HCT116 (cell line): ENCODE measurements at regions not wholly inside any gene's neighbourhood (a gene's known extent, or its start where the extent isn't known, plus 50 kb on each side); places are given as distances from the start of the nearest gene placed in this dataset.

Experiments
- MAX ChIP-seq: IDR thresholded peaks from 2 replicates; pipeline ENCODE4 v1.6.1; 2012
- TF ChIP-seq, protein P1 (sequence below): IDR thresholded peaks from 2 replicates; pipeline ENCODE4 v1.6.1; 2012; ENCODE audit warnings: low read depth
- TF ChIP-seq, protein P2 (sequence below), 3 experiments: fragments of 200-600 bp in 1 of 3; sonication (generic) in 1 of 3; IDR thresholded peaks in 2 of 3; conservative IDR thresholded peaks in 1 of 3; 2 replicates each; pipeline ENCODE4 v1.5.1; 2012 to 2017; ENCODE audit warnings: low read depth in 2 of 3, low read length in 2 of 3, antibody characterized with exemption in 1 of 3, borderline replicate concordance in 1 of 3, control low read depth in 1 of 3, mild to moderate bottlenecking in 1 of 3, mixed read lengths in 1 of 3, mixed run types in 1 of 3, moderate library complexity in 1 of 3; ENCODE audit not compliant: insufficient read depth in 1 of 3

DNA sequence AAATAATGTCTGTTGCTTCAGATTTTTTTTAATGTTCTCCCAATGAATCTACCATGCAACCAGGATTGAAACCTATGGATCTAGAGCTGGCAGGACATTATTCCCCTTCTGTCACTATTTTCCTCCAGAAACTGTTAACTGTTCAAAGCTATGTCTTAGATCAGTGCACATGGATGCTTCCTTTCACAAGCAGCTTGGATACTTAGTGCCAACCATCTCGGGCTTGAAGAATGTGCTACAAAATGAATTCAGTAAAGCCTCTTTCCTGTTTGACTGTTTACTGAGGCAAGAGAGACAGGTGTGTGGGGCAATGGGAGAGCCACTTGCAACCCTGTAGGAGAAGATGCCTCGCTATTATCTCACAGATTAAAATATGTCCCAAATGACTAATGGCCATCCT, 774.8 kb downstream of the KCTD16 start:
- TF ChIP-seq, protein P1, sequence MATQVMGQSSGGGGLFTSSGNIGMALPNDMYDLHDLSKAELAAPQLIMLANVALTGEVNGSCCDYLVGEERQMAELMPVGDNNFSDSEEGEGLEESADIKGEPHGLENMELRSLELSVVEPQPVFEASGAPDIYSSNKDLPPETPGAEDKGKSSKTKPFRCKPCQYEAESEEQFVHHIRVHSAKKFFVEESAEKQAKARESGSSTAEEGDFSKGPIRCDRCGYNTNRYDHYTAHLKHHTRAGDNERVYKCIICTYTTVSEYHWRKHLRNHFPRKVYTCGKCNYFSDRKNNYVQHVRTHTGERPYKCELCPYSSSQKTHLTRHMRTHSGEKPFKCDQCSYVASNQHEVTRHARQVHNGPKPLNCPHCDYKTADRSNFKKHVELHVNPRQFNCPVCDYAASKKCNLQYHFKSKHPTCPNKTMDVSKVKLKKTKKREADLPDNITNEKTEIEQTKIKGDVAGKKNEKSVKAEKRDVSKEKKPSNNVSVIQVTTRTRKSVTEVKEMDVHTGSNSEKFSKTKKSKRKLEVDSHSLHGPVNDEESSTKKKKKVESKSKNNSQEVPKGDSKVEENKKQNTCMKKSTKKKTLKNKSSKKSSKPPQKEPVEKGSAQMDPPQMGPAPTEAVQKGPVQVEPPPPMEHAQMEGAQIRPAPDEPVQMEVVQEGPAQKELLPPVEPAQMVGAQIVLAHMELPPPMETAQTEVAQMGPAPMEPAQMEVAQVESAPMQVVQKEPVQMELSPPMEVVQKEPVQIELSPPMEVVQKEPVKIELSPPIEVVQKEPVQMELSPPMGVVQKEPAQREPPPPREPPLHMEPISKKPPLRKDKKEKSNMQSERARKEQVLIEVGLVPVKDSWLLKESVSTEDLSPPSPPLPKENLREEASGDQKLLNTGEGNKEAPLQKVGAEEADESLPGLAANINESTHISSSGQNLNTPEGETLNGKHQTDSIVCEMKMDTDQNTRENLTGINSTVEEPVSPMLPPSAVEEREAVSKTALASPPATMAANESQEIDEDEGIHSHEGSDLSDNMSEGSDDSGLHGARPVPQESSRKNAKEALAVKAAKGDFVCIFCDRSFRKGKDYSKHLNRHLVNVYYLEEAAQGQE = no peak
- TF ChIP-seq, protein P2, sequence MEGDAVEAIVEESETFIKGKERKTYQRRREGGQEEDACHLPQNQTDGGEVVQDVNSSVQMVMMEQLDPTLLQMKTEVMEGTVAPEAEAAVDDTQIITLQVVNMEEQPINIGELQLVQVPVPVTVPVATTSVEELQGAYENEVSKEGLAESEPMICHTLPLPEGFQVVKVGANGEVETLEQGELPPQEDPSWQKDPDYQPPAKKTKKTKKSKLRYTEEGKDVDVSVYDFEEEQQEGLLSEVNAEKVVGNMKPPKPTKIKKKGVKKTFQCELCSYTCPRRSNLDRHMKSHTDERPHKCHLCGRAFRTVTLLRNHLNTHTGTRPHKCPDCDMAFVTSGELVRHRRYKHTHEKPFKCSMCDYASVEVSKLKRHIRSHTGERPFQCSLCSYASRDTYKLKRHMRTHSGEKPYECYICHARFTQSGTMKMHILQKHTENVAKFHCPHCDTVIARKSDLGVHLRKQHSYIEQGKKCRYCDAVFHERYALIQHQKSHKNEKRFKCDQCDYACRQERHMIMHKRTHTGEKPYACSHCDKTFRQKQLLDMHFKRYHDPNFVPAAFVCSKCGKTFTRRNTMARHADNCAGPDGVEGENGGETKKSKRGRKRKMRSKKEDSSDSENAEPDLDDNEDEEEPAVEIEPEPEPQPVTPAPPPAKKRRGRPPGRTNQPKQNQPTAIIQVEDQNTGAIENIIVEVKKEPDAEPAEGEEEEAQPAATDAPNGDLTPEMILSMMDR (IDR thresholded peaks at IDR 0.05 in 2 of 3, conservative IDR thresholded peaks at IDR 0.05 in 1 of 3; ENCODE audit: borderline replicate concordance in 1 of 3, insufficient read depth in 1 of 3, low read depth in 2 of 3, low read length in 2 of 3) = no peak
- TF ChIP-seq MAX = no peak
